HS-5 (cell line): ENCODE measurements at regions not wholly inside any gene's neighbourhood (a gene's known extent, or its start where the extent isn't known, plus 50 kb on each side); places are given as distances from the start of the nearest gene placed in this dataset.
A peak's percentile ranks its signal among the peaks of the same experiment; 100 is the strongest.

Experiments used
- DNase-seq: peaks from one replicate; pipeline ENCODE4 v3.0.0-alpha.2; 2012; ENCODE audit warnings: low read depth

- DNase-seq: peak; percentile 11
Measured at GRCh38 chr13:73708393-73708985, 425.7 kb downstream of the KLF12 start.

GRCh38 chr13:73704587-73704986 lies 429.6 kb downstream of the KLF12 start:
- DNase-seq: no peak

GRCh38 chr13:73703606-73704005 lies 430.6 kb downstream of the KLF12 start:
- no peak for DNase-seq

- DNase-seq: no peak
Measured at GRCh38 chr13:73702419-73703071, 431.7 kb downstream of the KLF12 start.

GRCh38 chr13:73701160-73701559 lies 433.0 kb downstream of the KLF12 start:
- DNase-seq: no peak

- no peak for DNase-seq
Measured at GRCh38 chr13:73698859-73699258, 435.3 kb downstream of the KLF12 start.

- DNase-seq: no peak
Measured at GRCh38 chr13:73697166-73697565, 437.0 kb downstream of the KLF12 start.

GRCh38 chr13:73696713-73697112 lies 437.5 kb downstream of the KLF12 start:
- no peak for DNase-seq

- no peak for DNase-seq
Measured at GRCh38 chr13:73696271-73696670, 437.9 kb downstream of the KLF12 start.

- no peak for DNase-seq
Measured at GRCh38 chr13:73695325-73695724, 438.9 kb downstream of the KLF12 start.

GRCh38 chr13:73693215-73693614 lies 441.0 kb downstream of the KLF12 start:
- no peak for DNase-seq

- DNase-seq: no peak
Measured at GRCh38 chr13:73691891-73692290, 442.3 kb downstream of the KLF12 start.

GRCh38 chr13:73687929-73688328 lies 446.3 kb downstream of the KLF12 start:
- DNase-seq: no peak

- no peak for DNase-seq
Measured at GRCh38 chr13:73687087-73687486, 447.1 kb downstream of the KLF12 start.

GRCh38 chr13:73684750-73685149 lies 449.5 kb downstream of the KLF12 start:
- DNase-seq: no peak

- no peak for DNase-seq
Measured at GRCh38 chr13:73684286-73684685, 449.9 kb downstream of the KLF12 start.

GRCh38 chr13:73683746-73684145 lies 450.5 kb downstream of the KLF12 start:
- no peak for DNase-seq

- no peak for DNase-seq
Measured at GRCh38 chr13:73681779-73682178, 452.4 kb downstream of the KLF12 start.

GRCh38 chr13:73681015-73681414 lies 453.2 kb downstream of the KLF12 start:
- no peak for DNase-seq

- peak; percentile 28 for DNase-seq
Measured at GRCh38 chr13:73677048-73677601, 457.1 kb downstream of the KLF12 start.

GRCh38 chr13:73676550-73677047 lies 457.6 kb downstream of the KLF12 start:
- DNase-seq: no peak

- DNase-seq: no peak
Measured at GRCh38 chr13:73675821-73676220, 458.4 kb downstream of the KLF12 start.

- DNase-seq: no peak
Measured at GRCh38 chr13:73674570-73674969, 459.6 kb downstream of the KLF12 start.

GRCh38 chr13:73673931-73674330 lies 460.3 kb downstream of the KLF12 start:
- no peak for DNase-seq
